Astrocyte (in vitro differentiated cells and primary cell): ENCODE measurements at regions not wholly inside any gene's neighbourhood (a gene's known extent, or its start where the extent isn't known, plus 50 kb on each side); places are given as distances from the start of the nearest gene placed in this dataset.

ENCODE experiments used
- EZH2 ChIP-seq: IDR thresholded peaks from 2 replicates; pipeline ENCODE4 v1.6.1; 2012; ENCODE audit warnings: mild to moderate bottlenecking, low read length, inconsistent platforms; ENCODE audit not compliant: insufficient read depth
- TF ChIP-seq, protein P1 (sequence below): IDR thresholded peaks from 2 replicates; pipeline ENCODE4 v1.5.1; 2011; ENCODE audit warnings: low read depth, mild to moderate bottlenecking, inconsistent platforms, low read length, moderate library complexity; ENCODE audit not compliant: insufficient read depth

DNA sequence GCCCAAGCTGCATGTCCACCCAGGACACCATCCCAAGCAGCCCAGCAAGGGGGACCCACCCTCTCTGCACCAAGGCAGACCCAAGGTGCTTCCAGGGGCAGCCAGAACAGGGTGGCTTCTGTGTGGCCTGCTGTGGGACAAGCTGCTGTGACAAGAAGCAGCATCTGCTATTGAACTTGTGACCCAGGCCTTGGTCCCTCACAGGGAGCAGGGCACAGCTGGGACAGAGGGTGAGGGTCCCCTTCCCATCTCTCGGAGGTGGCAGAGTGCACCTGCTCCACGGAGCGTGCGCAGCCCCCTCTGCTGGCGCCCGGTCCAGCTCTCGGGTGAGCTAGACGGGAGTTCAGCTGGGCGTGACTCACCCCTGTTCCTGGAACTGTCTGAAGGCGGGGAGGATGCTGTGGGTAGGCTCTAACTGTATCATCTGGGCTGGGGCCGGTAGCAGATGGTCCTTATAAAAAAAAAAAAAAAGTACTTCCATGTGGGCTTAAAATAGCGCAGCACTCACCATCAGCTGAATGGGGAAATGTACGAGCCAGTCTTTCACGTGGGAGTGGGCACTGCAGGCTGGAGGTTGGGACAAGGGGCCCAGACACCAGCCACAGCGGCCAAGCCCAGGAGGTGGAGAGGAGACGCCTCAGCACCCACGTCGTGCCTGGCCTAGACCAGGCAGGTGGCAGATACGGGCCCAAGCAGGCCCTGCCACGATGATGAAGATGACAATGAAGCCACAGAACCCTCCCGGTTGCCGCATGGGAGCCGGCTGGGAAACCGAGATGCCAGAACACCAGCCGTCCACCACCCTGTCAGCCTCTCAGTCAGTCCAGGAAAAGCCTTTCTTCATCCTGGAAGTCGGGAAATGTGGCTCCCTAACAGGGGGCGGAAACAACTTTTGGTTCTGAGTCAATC lies 136.8 kb upstream of the ID2 start:
- TF ChIP-seq, protein P1, sequence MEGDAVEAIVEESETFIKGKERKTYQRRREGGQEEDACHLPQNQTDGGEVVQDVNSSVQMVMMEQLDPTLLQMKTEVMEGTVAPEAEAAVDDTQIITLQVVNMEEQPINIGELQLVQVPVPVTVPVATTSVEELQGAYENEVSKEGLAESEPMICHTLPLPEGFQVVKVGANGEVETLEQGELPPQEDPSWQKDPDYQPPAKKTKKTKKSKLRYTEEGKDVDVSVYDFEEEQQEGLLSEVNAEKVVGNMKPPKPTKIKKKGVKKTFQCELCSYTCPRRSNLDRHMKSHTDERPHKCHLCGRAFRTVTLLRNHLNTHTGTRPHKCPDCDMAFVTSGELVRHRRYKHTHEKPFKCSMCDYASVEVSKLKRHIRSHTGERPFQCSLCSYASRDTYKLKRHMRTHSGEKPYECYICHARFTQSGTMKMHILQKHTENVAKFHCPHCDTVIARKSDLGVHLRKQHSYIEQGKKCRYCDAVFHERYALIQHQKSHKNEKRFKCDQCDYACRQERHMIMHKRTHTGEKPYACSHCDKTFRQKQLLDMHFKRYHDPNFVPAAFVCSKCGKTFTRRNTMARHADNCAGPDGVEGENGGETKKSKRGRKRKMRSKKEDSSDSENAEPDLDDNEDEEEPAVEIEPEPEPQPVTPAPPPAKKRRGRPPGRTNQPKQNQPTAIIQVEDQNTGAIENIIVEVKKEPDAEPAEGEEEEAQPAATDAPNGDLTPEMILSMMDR: peak; percentile 17
- no peak for TF ChIP-seq EZH2
